Activated CD8-positive, alpha-beta memory T cell treated with anti-CD3 and anti-CD28 coated beads for 24 hours (primary cell): ENCODE measurements at regions not wholly inside any gene's neighbourhood (a gene's known extent, or its start where the extent isn't known, plus 50 kb on each side); places are given as distances from the start of the nearest gene placed in this dataset.

Experiments
- DNase-seq: peaks from one replicate; pipeline ENCODE4 v3.0.0-alpha.2; 2020

DNA sequence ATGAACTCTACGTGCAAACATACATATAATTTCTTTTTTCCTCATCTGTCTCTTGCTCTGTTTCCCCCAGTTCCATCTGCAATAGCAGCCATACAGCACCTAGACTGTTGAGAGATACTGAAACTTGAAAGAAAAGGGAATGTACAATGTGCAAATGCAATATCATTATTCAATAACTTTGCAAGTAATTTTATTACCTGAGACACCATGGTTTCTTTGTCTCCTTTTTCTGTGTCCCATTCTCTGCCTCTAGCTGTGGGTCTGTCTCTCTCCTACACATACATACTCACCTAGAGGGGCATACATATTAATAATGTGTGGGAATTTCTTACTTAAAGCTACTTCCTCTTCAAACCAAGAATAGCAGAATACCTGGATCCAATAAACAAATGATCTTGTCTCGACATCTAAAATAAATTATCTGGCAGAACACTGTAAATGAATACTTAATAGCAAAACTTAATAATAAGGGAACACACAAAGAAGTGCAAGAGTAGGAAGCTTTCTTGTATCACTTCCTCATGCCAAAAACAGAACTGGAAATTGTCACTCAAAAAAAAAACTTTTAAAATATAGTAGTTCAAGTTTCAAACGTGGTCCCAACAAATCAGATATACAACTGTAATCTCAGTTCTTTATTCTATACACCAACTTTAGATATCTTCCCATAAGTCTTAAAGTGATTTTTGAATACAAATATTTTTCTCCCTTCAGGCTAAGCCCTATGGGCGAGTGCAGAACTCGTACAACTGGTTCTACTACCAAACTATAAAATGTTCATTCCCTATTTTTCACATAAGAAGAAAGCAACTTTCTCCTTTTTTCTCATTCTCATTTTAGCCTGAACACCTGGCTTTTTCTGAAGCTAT, 194.6 kb downstream of the NRIP1 start:
- no peak for DNase-seq

DNA sequence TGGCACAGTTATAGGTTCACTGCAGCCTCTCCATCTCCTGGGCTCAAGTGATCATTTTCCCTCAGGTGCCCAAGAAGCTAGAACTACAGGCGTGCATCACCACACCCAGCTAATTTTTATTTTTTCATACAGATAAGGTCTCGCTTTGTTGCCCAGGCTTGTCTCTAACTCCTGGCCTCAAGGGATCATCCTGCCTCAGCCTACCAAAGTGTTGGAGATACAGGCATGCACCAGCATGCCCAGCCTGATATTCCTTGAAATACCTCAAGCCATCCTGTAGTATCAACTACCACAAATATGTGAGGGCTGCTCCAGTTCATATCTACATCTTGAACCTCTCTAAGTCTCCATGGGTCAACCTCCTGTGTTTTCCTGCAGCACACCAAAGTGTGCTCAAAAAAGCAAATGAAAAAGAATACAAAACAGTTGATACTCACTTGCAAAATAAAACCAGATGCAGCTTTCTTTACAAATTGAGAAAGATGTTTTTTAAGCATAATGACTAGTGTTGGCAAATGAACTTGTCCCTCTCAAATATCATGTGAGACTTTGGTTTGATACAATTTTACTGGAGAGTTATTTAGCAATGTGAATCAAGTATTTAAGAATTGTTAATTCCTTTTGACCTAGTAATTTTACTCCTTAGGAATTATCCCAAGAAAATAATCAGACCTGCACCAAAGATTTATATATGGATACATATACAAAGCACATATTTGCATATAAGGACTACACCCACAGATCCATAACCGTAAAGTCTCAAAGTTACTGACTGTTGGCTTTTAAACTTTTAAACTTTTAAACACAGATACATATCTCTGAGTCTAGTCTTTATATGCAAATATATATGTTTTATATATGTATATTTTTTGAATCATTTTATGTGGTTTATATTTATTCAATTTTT, 197.7 kb downstream of the NRIP1 start:
- DNase-seq, result no peak

DNA sequence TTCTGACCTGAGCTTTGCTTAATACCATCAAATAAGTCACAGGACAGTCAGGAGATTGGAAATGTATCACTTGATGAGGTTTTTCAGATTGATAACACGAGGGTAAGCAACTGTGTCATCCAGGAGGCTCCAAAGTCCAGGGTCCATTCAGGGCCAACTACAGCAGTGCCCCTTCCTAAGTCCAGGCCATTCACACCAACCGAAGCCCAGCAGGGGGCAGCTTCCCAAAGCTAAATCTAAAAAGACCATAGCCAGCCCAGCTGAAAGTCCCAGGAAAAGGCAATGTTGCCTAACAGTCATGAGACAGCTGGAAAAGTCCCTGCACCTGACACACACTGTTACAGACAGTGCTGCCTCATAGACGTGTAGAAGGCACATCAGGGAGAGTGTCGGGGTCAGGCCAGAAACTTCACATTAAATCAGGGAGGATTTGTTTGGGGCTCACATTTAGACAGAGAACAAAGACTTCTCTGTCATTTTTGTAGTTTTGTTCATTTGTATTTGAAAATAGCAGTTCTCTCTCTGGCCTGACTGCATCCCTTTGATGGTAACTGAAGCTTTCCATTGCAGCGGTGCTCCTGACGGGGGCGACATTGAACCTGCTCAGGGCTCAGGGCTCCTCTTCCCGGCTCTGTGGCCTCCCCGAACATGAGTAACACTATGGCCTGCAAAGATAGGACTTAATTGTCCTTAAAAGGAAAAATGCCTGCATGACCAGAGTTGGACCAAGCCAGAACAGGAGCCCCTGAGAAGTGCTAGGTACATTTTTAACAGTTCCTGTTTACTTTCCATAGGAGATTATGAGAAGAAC, 200.4 kb downstream of the NRIP1 start:
- peak; percentile 65 for DNase-seq

DNA sequence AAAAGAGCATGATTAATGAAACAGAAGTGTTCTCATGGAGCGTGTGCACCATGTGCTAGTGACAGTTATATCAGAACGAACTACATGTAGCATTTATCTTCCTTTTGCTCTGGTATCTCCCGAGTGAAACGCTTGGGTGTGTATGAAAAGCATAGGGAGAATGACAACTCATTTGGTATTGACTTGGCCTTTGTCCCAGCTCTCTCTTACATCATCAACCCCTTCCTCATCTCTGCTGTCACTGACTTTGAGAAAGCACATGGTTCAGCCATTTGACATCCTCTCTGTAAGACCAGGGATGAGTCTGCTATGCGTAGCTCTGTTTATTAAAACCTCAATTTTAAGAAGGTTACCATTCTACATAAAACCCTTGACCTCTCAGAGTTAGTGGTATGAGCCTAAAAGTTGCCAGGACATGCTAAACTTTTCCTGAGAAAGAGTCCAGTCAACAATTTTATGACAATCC, 201.0 kb downstream of the NRIP1 start:
- DNase-seq, result no peak

DNA sequence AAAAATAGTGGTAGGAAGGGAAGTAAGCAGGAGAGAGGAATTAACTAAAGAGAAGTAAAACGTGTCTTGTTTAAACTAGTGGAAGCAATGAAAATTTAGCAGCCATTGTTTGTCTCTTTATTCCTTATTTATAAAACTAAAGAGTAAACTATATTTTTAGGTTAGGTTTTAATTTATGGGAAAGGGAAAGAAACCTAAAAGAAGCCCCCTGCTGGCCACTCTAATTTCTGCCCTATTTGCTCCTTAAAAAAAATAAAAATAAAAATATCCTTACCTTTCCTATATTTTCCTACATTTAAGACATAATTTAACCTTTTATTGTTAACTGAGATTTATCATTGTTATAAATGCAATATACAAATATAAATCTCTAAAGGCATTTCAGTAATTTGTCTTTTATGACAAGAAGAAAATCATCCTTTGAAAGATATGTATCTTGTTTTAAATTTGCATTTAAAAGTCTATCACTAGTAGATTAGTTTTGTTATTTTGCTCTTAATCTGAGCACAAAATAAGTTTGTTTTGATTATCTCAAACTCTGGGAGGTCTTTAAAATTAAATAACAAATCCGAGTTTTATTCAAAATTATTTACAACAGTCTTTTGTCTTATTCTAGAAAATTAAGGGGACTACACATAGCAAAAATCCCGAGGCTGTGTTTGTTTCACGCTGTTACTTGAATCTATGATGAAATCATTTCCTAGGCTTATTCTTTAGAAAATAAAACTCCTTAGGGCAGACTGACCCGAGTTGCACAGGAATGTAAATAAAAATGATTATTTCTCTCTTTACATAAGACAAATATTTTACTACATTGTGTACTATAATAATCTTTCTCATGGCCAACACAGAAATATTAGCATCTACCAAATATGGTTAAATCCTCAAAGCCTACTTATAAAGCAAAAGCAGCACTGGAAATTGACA, 201.7 kb downstream of the NRIP1 start:
- no peak for DNase-seq

DNA sequence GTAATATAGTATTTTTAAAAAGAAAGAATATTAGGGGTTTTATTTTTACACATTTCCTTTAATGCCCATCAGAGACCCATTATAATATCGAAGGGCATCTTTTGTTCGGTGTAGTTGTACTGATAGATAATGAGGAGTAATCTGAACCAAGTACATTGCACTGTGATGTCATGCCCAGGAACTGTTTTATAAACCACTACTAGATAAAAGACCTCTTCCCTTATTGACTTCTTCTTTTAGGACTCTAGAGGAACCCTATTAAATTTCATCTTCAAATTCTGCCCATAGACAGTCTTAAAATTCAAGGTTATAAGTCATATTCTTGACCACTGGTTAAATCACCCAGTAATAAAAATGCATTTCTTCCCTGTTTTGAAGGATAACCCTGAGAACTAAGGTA, 206.5 kb downstream of the NRIP1 start:
- DNase-seq, result no peak

DNA sequence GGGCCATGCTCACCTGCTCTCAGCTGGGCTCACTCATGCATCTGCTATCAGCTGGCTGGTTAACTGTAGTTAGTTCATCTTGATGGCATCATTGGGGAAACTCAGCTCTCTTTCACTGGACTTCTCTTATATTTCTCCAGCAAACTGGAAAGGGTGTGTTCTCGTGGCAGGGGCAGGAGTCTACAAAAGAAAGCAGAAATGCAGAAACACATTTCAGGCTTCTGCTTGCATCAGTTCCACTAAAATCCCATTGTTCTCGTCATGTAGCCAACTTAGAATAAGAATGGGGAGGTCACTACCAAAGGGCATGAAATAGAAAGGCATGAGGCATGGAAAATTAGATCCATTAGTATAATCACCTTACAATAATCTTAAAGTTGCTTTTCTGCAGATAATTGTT, 207.3 kb downstream of the NRIP1 start:
- DNase-seq, result no peak

DNA sequence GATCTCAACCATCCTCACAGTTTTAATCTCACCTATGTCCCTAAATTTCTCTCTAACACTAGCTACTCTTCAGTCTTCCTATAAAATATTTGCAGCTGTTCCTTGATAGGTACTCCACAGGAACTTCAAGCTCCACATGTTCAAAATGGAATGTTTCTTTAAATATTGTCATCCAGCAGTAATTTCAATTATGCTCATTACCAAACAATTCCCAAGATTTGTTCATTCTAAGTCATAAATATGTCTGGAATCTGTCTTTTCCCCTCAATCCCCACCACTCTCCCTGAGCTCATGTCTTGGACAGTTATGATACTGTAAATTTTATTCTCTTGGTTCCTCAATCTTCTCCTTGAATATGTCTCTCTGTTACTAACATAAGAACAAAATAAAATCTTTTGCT, 214.4 kb downstream of the NRIP1 start:
- no peak for DNase-seq

DNA sequence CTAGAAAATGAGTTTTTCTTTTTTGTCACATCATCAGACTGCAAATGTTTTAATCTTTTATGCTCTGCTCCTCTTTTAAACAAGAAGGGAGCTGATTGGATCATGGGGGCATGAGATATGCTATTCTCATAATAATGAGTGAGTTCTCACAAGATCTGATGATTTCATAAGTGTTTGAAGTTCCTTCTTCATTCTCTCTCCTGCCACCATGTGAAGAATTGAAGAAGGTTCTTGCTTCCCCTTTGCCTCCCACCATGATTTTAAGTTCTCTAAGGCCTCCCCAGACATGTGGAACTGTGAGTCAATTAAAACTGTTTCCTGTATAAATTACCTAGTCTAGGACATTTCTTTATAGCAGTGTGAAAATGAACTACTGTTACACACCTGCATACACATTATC, 218.2 kb downstream of the NRIP1 start:
- no peak for DNase-seq

DNA sequence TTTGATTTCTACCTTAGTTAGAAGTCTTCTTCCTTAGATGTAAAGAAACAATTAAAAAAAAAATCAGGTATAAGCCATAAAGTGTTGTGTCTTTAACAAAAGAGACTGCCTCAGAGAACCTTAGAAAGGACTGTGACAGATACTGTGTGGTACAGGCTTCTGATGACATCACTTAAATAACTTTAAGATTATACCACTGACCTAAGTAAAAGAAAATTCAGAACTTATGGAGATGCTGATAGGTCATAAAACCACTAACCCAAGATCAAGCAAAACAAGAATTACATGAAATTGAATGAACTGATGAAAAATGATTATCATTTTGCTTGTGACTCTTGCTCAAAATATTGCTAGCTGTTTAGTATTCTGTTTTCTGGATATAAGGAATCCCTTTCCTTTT, 220.8 kb downstream of the NRIP1 start:
- DNase-seq, result no peak

DNA sequence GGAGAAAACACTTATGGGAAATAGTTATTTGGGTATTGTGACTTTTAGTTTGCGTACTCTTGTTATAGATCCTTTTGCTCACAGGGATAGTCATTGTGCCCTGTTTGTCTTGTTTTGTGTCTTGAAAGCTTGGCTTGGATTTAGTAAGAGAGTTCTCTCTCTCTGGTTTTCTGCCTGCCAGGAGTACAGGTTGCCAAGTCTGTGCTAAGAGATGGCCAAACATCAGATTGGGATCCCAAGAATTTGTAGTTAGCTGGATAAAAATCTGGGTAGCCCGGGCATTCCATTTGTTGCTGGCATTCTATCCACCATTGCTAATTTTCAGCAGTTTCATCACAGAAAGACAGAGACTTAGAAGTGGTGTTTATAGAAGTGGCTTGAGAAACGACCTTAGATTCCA, 222.2 kb downstream of the NRIP1 start:
- DNase-seq, result no peak

DNA sequence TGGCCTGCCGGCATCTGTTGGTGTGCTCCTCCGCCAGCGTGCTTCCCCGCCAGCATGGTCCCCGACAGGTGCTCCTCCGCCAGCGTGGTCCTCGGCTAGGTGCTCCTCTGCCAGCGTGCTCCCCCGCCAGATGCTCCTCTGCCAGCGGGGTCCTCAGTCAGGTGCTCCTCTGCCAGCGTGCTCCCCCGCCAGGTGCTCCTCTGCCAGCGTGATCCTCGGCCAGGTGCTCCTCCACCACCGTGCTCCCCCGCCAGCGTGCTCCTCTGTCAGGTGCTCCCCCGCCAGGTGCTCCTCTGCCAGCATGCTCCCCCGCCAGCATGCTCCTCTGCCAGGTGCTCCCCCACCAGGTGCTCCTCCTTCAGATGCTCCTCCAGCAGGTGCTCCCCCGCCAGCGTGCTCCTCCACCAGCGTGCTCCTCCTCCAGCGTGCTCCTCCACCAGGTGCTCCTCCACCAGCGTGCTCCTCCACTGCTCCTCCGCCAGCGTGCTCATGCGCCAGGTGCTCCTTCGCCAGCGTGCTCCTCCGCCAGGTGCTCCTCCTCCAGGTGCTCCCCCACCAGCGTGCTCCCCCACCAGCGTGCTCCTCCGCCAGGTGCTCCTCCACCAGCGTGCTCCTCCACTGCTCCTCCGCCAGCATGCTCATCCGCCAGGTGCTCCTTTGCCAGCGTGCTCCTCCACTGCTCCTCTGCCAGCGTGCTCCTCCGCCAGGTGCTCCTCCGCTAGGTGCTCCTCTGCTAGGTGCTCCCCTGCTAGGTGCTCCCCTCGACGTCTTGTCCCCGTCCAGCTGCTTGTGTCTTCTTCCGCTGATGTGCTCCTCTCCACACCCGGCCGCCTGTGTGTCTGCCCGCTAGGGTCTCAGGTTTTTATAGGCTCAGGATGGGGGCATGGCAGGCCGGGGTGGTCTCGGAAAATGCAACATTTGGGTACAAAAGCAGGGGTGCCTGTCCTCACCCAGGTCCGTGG, 223.0 kb downstream of the NRIP1 start:
- no peak for DNase-seq

DNA sequence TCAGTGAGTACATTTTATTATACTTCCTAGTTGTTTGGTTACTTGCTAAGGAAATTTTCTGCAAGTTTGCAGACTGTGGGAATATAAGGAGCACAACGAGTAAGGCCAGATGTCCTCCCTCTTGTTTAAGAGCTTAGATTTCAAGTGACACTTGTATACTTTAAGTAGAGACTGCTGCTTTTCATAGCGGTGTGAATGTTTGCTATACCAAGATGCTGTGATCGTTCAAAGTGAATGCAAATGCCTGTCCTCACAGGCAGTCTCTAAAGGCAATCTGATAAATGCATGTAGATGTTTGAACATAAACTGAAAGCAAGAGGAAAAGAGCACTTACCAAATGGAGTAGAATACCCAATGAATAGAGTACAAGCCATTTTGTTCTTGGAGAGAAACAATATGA, 226.4 kb downstream of the NRIP1 start:
- no peak for DNase-seq

DNA sequence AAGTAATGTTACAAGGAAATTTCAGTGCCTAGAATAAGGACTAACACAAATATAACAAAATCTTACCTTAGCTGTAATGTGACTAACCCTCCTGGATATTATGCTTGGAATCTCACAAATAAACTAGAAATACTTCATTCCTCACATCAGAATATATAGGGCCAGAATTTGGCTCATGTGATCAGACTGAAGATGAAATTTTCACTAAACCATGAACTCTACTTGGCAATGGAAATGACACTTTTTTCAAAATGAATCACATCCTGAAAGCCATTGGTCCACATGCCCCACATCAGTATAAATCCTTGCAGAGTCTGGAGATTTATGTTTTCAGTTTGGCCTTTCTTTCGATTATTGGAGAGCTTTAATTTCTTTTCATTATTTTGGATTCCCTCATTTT, 227.8 kb downstream of the NRIP1 start:
- DNase-seq, result no peak

DNA sequence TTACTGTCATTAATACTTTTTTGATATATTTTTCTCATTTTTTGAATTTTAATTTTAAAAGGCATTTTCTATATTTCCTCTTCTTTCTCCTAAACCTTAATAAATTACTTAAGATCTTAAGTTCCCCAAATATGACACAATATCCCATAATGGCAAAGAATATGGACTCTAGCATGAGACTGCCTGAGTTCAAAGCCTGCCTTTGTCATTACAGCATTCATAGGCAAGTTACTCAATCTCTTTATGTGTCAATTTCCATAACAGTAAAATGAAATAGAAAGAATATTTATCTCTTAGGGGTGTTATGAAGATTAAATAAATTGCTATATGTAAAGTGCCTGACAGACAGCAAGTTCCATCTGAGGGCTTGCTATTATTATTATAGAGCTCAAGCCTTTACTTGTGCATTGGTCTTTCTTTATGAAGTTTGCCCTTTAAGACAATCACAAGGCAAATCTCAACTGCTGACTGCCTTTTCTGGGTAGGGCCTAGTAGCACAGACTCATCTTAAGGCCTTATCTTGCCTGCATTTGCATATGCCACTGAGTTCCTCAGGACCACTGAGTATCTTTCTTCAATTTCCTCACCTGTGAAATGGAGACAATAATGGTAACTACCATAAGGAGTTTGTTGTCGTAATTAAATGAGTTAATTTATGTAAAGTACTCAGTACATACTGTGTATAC, 231.0 kb downstream of the NRIP1 start:
- DNase-seq, result no peak

DNA sequence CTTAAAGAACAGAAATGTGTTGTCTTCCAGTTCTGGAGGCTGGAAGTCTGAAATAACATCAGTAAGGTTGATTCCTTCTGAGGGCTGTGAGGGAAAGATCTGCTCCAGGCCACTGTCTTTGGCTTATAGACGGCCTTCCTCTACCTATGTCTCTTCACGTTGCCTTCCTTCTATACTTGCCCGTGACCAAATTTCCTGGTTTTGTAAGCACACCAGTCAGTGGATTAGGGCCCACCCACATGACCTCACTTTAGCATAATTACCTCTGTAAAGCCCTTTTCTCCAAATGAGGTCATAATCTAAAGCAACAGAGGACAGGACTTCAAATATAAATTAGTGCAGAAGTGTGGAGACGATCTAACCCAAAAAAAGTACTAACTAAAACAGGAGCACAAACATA, 231.6 kb downstream of the NRIP1 start:
- DNase-seq, result no peak

DNA sequence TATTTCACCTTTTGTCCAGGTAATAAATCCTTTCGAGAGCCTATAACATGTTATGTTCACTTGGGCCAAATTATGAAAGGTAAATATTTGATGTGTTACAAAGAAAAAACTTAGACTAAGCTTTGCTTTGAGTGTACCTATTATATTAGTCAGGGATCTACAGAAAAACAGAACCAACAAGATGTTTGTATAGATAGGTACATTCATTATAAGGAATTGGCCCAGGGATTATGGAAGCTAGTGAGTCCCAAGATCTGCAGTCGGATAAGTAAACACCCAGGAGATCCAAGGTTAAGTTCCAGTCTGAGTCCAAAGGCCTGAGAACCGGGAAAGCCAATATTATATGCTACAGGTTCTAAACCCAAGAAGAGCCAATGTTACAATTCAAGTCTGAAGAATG, 234.5 kb downstream of the NRIP1 start:
- no peak for DNase-seq

DNA sequence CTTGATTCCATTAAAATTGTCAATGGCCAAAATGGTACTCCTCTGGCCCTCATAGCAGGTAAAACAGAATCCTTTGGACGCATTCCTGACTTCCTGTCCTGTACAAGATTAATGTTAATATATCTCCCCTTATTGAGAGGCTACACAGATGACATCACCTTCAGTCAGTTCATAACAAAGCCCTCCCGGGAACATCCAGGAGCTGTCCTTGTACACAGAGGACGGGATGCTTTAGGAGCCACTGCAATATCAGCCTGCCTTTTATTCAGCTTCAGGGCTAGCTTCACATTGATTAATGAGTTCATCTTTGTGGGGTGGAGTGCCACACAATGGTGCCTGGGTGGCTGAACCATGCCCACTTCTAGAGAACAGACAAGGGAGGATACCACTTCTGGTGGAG, 235.1 kb downstream of the NRIP1 start:
- no peak for DNase-seq

DNA sequence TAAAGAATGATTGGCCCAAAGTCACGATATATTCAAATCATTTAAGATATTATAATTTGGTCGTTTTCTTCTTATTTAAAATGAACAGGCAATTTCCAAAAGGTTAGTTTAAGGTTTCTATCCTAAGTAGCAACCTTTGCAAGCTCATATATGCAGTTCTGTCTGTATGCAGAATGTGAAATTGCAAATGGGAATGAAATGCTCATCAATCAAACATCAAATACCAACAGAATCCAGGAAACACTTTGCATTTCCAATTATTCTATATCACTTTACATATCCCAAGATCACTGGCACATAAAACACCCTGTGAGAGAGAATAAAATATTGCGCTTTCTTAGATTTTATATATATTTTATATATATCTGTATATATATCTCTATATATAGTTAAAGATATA, 237.3 kb downstream of the NRIP1 start:
- no peak for DNase-seq

DNA sequence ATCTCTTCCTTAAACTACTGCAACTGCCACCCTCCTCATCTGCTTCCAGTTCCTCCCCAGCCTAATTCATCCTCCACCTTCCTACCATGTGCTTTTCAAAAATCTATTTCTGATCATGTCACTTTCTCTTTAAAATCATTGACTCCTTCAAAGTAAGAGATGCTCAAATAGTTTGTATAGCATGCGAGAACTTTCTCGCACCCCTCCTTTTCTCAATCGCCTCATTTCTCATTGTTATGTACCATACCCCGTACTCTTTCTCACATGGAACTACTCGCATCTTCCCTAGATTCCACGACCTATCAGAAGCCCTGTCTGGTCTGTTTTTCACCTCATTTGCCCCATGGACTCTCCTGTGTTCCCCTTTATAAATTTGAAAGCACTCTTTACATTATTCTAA, 238.2 kb downstream of the NRIP1 start:
- no peak for DNase-seq
